HEK293T (cell line): ENCODE measurements at regions not wholly inside any gene's neighbourhood (a gene's known extent, or its start where the extent isn't known, plus 50 kb on each side); places are given as distances from the start of the nearest gene placed in this dataset.
"Not testable (repeated sequence)": the region's sequence is repeated elsewhere in the genome, so short reads cannot be mapped to it uniquely, and the experiment has no call there.

Experiments used
- CTCF ChIA-PET: fragments of 350-600 bp; formaldehyde crosslinking; extraction: SDS; loops from one replicate; lab custom pipeline; 2021; ENCODE audit warnings: antibody characterized with exemption, inconsistent platforms; lab: Yijun Ruan, JAX
- POLR2A ChIA-PET: fragments of 350-600 bp; formaldehyde crosslinking; extraction: SDS; loops from one replicate; lab custom pipeline; 2020; ENCODE audit warnings: antibody characterized with exemption, inconsistent platforms; lab: Yijun Ruan, JAX
- DNase-seq: peaks from one replicate; pipeline ENCODE4 v3.0.0; 2012; ENCODE audit warnings: mixed read lengths; ENCODE audit errors: extremely low spot score
- ARNT ChIP-seq: fragments of 450-650 bp; IDR thresholded peaks from 2 replicates; pipeline ENCODE4 v1.6.1; 2017; ENCODE audit warnings: mild to moderate bottlenecking
- BHLHE40 ChIP-seq: fragments of 450-650 bp; IDR thresholded peaks from 2 replicates; pipeline ENCODE4 v1.6.1; 2016; ENCODE audit warnings: mild to moderate bottlenecking, moderate library complexity, borderline replicate concordance
- CTBP1 ChIP-seq: fragments of 450-650 bp; IDR thresholded peaks from 2 replicates; pipeline ENCODE4 v1.6.1; 2016; ENCODE audit warnings: borderline replicate concordance
- ELF4 ChIP-seq: fragments of 450-650 bp; IDR thresholded peaks from 2 replicates; pipeline ENCODE4 v1.6.1; 2017; ENCODE audit warnings: antibody characterized with exemption
- FOXA1 ChIP-seq: fragments of 450-650 bp; IDR thresholded peaks from 2 replicates; pipeline ENCODE4 v1.6.1; 2016; ENCODE audit warnings: mild to moderate bottlenecking
- FOXK2 ChIP-seq: fragments of 450-650 bp; IDR thresholded peaks from 2 replicates; pipeline ENCODE4 v1.6.1; 2016; ENCODE audit warnings: mild to moderate bottlenecking
- FOXM1 ChIP-seq: fragments of 450-650 bp; IDR thresholded peaks from 2 replicates; pipeline ENCODE4 v1.6.1; 2017; ENCODE audit warnings: mild to moderate bottlenecking, borderline replicate concordance
- HDGF ChIP-seq: fragments of 450-650 bp; IDR thresholded peaks from 2 replicates; pipeline ENCODE4 v1.6.1; 2017; ENCODE audit warnings: antibody characterized with exemption, borderline replicate concordance
- L3MBTL2 ChIP-seq: fragments of 450-650 bp; conservative IDR thresholded peaks from 2 replicates; pipeline ENCODE4 v1.6.1; 2016; ENCODE audit warnings: mild to moderate bottlenecking
- LEF1 ChIP-seq: fragments of 450-650 bp; IDR thresholded peaks from 2 replicates; pipeline ENCODE4 v1.6.1; 2017; ENCODE audit warnings: mild to moderate bottlenecking, borderline replicate concordance
- NFRKB ChIP-seq: fragments of 450-650 bp; IDR thresholded peaks from 2 replicates; pipeline ENCODE4 v1.6.1; 2016; ENCODE audit warnings: mild to moderate bottlenecking, moderate library complexity
- SP1 ChIP-seq: fragments of 450-650 bp; IDR thresholded peaks from 2 replicates; pipeline ENCODE4 v1.6.1; 2017
- SUZ12 ChIP-seq: fragments of 450-650 bp; IDR thresholded peaks from 2 replicates; pipeline ENCODE4 v1.6.1; 2016; ENCODE audit warnings: mild to moderate bottlenecking
- TARDBP ChIP-seq: fragments of 450-650 bp; IDR thresholded peaks from 2 replicates; pipeline ENCODE4 v1.6.1; 2016
- ZNF384 ChIP-seq: fragments of 450-650 bp; IDR thresholded peaks from 2 replicates; pipeline ENCODE4 v1.6.1; 2016
- TF ChIP-seq, protein P1 (sequence below): fragments of 450-650 bp; IDR thresholded peaks from 2 replicates; pipeline ENCODE4 v1.6.1; 2016

DNA sequence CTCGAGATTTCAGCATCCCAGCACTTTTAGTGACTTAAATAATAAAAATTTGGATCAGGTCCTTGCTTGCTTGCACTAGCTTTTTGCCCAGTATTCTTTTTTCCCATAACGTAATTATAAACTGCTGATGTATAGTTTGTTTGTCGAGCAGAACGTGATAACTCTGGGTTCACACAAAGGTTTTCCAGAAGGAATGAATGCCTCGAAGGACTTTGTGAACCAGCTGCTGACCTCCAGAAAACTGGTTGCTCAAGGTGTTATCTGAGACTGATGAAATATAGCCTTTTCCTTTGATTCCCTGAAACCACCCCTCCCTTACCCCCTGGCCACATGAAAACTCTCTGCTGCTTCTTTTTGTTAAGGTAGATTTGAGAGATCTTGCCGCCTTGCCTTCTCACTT is 229.1 kb upstream of the CARD18 start:
- DNase-seq: no peak
- ChIA-PET CTCF (no interaction called here), POLR2A (no interaction called here)
- TF ChIP-seq, protein P1, sequence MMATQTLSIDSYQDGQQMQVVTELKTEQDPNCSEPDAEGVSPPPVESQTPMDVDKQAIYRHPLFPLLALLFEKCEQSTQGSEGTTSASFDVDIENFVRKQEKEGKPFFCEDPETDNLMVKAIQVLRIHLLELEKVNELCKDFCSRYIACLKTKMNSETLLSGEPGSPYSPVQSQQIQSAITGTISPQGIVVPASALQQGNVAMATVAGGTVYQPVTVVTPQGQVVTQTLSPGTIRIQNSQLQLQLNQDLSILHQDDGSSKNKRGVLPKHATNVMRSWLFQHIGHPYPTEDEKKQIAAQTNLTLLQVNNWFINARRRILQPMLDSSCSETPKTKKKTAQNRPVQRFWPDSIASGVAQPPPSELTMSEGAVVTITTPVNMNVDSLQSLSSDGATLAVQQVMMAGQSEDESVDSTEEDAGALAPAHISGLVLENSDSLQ: no peak
- no peak for TF ChIP-seq ZNF384
- TF ChIP-seq ELF4: no peak
- no peak for TF ChIP-seq SP1
- TF ChIP-seq TARDBP: no peak
- no peak for TF ChIP-seq FOXM1
- no peak for TF ChIP-seq L3MBTL2
- no peak for TF ChIP-seq CTBP1
- no peak for TF ChIP-seq ARNT
- TF ChIP-seq LEF1: no peak
- TF ChIP-seq HDGF: no peak
- TF ChIP-seq FOXK2: no peak
- TF ChIP-seq BHLHE40: no peak

DNA sequence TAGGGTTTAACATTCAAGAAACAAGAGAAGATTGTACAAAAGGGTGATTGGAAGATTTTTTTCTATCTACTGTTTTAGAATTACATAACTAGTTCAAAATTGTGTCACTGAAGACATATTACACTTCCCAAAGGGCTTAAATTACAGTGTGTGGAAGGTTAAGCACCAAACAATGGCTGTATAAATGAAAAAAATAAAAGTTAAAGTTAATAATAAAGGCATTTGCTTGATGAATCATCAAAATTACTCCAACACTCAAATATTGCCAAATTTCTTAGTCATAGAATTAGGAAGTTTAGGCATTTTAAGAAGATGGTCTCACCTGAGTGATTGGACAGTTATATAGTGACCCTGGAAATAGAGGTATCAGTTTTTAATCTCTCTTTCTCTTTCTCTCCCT is 227.6 kb upstream of the CARD18 start:
- CTCF ChIA-PET: no interaction called here
- TF ChIP-seq ZNF384: no peak
- no peak for TF ChIP-seq NFRKB
- no peak for TF ChIP-seq BHLHE40
- TF ChIP-seq, protein P1: no peak
- no peak for TF ChIP-seq L3MBTL2
- no peak for TF ChIP-seq ARNT
- no peak for TF ChIP-seq SUZ12
- no peak for TF ChIP-seq FOXK2
- POLR2A ChIA-PET: no interaction called here
- DNase-seq: no peak

DNA sequence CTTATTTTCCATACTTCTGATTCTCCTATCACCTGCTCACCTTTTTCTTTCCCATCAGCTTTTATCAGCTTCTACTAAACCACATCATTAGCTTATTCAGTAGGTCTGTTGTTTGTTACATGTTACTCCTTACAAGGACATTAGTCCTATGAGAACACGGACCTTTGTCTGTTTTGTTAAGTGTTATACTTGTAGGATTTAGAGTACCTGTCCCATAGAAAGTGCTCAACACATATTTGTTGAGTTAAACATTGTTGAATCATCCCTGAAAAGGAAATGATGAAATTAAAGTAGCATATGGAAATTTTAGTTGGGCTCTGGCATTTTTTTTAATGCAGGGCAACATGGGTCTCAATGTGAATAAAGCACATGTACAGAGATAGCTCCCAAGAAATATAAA is 222.1 kb upstream of the CARD18 start:
- ChIA-PET CTCF (no interaction called here), POLR2A (no interaction called here)
- no peak for DNase-seq
- TF ChIP-seq ARNT (no peak), SP1 (no peak)

DNA sequence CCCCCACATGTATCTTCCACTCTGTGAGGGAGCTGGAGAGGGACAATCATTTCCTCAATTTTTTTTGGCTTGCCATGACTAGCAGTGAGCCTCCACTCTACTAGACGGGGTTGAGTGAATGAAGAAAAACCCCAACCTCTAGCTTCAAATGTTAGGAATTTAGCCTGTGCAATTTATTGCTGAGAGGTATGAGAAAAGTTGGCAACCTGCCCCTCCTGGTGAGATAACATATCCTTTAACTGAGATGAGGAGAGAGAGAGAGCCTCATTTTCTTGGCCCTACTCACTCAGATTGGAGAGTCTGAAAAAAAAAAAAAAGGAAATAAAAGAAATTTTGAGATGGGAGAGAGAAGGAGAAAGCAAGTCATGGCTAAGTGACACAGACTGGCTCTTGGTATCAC is 218.2 kb upstream of the CARD18 start:
- ChIA-PET POLR2A (no interaction called here), CTCF (no interaction called here)
- no peak for TF ChIP-seq NFRKB
- TF ChIP-seq TARDBP: no peak
- no peak for TF ChIP-seq SUZ12
- TF ChIP-seq ARNT: no peak
- TF ChIP-seq L3MBTL2: no peak
- no peak for TF ChIP-seq SP1
- TF ChIP-seq FOXK2: no peak
- TF ChIP-seq ZNF384: no peak
- TF ChIP-seq FOXM1: no peak
- no peak for TF ChIP-seq BHLHE40
- TF ChIP-seq FOXA1: no peak
- TF ChIP-seq, protein P1: no peak
- TF ChIP-seq LEF1: no peak
- no peak for TF ChIP-seq ELF4
- TF ChIP-seq CTBP1: no peak
- TF ChIP-seq HDGF: no peak
- DNase-seq: no peak

DNA sequence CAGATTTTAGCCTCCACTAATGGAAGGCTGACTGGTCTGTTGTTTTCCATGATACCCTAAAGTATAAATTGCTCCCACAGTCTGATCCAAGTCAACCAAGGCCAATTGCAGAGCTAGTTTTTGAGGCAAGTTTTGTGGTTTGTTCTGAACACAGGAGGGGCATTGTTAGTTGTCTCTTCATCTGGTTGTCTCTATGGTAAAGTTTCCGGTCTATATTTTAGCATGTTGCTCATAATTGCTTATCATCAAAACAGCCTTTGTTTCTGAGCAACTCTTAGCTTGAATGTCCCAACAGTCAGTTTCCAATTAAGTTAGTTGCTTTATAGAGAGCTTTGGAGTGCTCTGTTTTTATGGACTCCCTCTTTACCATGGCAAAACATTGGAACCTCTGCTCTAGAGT is 217.6 kb upstream of the CARD18 start:
- no peak for DNase-seq
- ChIA-PET CTCF (no interaction called here), POLR2A (no interaction called here)
- no peak for TF ChIP-seq SUZ12
- TF ChIP-seq L3MBTL2: no peak
- TF ChIP-seq BHLHE40: no peak
- TF ChIP-seq FOXM1: no peak
- TF ChIP-seq LEF1: no peak
- no peak for TF ChIP-seq ARNT
- no peak for TF ChIP-seq SP1
- no peak for TF ChIP-seq NFRKB
- no peak for TF ChIP-seq FOXA1

DNA sequence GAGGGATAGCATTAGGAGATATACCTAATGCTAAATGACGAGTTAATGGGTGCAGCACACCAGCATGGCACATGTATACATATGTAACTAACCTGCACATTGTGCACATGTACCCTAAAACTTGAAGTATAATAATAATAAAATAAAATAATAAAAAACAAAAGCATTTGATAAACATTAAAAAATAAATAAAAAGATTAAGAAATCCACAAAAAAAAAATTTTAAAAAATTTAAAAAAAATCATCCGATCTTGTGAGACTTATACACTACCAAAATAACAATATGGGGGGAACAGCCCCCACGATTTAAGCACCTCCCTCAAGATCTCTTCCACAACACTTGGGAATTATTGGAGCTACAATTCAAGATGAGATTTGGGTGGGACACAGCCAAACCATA is 210.3 kb upstream of the CARD18 start:
- CTCF ChIA-PET: not testable (repeated sequence)

DNA sequence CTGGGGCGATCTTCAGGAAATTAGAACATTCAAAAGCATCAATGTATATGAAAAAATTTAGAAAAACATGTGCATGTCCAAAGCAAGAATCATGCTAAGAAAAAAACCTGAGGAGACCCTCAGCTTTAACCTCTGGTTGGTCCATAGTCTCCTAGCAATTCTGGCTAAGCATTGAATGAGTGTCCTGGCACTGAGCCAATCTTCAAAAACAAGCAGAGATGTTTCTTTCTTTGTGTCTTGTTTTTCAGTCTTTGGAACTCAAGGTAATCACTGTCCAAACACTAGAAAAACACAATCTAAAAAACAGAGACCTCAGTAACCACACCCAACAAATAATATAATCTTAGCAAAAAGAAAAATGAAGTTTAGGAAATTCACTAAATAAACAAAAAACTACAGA is 205.4 kb upstream of the CARD18 start:
- CTCF ChIA-PET: no interaction called here
- no peak for DNase-seq
- POLR2A ChIA-PET: no interaction called here
- TF ChIP-seq L3MBTL2 (no peak), LEF1 (no peak), ZNF384 (no peak), NFRKB (no peak), BHLHE40 (no peak), ARNT (no peak)

More for the DNA sequence above, 210.3 kb upstream of the CARD18 start:
- DNase-seq, POLR2A ChIA-PET: not testable (repeated sequence)
